ENCODE measurements at regions not wholly inside any gene's neighbourhood (a gene's known extent, or its start where the extent isn't known, plus 50 kb on each side); places are given as distances from the start of the nearest gene placed in this dataset.
"Not testable (repeated sequence)": the region's sequence is repeated elsewhere in the genome, so short reads cannot be mapped to it uniquely, and the experiment has no call there.

DNA sequence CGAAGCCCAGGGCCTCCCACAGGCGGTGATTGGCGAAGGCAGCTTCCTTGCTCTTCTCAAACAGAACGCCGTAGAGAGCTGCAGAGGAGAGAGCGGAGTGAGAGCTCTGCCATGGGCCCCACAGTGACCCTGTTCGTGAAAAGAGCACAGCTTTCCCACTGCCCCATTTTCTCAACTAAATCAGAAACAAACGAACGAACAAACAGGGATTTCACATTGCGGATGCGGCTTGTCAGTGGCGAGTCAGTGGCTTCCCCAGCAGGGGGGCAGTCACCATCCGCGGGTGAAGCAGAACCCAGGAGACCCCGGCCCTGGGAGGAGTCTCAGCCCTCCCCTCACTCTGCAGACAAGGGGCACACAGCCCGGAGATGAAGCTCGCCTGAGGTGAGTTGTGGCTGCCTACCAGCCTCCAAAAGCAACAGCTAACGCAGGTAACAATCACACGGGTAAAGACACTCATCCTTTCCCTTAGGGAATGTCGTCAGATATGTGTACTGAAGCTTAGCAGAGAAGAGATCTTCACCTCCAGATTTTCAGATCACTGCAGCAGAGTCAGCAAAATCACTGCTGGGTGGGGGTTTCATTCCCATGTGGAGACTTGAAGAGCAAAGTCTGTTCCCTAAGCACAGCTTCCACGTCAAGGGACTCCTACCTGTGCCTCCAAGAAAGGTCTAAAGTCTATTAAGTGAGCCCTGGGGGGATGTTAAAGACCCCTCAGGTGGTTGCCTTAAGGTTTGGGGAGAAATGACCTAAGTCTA, 51.2 kb upstream of the GPR31 start:
- no peak for DNase-seq

DNA sequence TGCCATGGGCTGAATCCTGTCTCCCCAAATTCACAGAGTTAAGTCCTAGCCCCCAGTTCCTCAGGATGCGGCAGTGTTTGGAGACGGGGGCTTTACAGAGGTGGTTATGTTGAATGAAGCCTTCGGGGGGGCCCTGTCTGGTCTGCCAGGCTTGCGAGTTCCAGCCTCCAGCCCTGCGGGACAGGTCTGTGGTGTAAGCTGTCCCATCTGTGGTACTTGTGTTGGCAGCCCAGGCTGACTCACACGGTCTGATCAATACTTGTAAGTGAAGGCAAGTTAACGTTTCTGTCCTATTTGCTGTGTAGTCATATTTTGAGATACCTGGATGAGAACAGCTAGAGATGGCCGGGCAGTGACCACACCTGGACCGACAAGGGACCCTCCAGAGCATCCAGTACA, 51.8 kb upstream of the GPR31 start:
- DNase-seq = no peak

DNA sequence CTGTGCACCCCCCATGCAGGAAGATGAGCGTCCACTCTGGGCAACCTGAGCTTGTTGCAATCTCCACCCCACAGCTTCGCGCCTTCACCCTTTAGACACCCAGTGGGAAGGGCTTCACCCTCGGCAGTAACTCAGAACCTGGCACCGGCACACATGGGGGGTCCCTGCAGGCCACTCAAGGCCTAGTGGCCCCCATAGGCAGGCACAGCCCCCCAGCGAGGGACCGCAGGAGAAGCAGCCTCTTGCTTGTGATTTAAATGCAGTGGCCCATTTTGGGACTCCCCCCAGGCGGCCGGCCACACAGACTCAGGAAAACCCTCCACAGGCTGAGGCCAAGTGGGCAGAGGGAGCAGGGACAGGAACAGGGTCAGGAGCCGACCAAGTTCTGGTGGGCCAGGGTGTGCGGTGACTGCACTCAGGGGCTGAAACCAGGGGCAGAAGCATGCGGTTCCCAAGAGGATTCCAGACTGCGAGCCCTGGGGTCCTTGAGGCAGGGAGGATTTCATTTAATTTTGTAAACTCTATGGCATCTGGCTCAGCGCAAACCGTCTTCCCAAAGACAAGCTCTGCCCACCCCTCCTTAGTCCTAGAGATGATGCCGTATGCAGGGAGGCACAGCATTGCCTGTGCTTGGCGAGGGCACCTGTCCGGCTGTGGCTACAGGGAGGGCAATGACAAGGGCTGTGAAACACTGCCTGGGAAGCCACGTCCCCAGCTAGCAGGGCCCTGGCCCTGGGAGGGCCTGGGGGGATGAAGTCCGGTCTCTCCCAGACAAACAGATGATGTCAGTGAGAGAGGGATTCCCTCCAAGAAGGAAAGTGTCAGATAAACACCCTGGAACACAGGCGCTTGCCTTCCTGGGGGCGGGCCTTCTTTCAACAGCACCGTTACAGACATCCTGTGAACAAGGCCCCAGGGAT, 52.9 kb upstream of the GPR31 start:
- no peak for DNase-seq

DNA sequence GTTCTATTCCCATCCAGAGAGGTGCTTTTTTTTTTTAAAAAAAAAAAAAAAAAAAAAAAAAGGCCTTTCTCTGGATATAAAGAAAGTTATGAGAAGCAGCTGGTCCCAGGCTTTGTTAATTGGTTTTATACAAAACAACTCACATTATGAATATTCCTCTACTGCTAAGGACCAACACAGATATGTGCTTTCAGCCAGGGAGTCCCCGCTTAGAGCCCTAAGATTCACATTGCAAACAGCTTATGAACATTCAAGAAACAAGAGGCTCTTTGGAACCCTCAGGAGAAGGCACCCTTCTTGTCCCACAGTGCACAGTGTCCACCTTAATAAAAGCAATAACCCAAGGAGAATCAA, 53.5 kb upstream of the GPR31 start:
- DNase-seq = no peak

DNA sequence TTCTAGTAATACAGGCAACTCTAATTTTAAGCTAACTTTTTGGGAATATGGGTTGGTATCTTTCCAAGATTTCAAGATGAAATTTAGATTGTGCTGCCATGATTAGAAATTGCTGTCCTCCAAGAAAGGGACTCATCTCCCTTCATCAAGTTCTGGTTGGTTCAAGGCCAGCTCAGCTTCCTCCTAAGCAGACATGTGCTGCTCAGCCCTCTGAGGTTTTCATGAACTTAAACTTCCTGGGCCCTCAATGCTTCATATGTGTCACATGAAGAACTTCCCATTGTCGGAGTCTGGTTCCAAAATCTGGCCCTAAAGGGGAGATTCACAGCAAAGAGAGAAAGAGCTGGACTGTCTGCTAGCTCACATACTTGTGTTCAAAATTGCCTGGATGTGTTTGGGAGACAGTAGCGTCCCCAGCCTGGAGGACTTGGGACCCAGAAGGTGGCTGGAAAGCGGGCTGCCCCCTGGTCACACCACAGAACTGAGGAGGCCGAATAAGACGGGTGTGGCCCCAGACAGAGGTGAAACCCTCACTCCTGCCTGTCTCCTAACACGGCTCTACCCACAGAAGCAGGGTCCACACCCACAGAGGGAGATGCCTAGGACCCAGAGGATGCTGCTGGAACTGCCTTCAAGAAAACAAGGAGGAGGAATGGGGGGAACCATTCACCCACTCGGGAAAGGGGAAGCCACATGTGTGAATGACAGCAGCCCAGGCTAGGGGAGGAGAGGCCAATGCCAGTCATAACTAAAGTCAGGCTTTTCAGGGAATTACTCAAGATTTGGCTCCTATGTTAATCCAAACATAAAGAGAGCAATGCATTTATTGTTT, 54.3 kb upstream of the GPR31 start:
- DNase-seq = no peak

DNA sequence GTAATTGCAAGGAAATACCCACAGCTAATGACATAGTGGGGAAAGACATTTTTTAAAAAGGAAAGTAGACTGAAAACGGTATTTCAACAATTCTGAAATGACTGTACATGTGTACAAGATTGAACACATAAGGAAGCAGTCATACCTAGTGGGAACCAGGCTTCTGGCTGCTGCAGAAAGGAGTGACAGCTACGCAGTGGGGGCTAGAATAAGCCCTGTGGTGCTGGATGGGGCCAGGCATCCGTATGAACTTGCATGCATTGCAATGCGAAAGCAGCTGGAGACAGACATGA, 54.9 kb upstream of the GPR31 start:
- DNase-seq = no peak

DNA sequence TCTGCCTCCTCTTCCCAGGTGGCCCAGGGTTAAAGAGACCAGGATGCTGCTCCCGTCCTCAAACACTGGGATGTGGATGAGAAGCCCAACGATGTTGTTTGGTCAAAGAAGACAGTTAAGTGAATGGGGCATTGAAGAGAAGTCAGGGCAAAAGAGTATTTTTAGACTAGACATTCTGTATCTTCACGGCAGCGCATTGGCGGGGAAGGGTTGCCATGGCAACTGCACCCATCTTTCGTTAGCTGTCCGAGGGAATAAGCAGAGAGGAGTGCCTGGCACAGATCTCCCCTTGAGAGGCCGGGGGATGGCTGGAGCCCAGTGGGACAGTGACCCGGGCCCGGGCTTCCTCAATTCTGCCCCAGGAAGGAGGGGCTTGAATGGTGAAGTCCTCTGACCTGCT, 56.4 kb upstream of the GPR31 start:
- peak; percentile 36 for DNase-seq

DNA sequence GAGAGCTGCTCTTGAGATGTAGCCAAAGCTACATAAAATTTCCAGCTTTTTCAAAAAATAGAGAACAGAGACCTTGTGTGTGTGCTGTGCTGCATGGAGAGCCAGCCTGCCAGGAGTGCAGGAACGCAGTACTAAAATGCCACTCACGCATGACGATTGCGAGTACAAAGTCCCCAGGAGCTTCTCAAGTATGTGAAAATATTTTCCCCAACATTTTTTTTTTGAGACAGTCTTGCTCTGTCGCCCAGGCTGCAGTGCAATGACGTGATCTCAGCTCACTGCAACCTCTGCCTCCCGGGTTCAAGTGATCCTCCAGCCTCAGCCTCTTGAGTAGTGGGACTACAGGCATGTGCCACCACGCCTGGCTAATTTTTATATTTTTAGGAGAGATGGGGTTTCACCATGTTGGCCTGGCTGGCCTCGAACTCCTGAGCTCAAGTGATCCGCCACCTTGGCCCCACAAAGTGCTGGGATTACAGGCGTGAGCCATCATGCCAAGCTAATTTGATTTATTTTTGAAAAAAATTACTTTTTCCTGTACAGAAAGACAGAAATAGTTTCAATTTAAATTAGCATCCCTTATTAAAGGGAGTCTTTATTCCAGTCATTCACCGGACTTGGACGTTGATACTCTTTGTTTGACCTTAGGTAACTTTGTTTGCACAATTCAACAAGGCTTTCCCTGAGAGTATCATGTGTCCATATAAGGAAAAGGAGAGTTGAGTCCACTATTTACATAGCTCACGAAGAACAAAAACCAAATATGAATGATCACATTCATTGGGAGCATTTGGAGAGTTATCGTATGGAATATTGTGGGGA, 57.9 kb upstream of the GPR31 start:
- not testable (repeated sequence) for DNase-seq

DNA sequence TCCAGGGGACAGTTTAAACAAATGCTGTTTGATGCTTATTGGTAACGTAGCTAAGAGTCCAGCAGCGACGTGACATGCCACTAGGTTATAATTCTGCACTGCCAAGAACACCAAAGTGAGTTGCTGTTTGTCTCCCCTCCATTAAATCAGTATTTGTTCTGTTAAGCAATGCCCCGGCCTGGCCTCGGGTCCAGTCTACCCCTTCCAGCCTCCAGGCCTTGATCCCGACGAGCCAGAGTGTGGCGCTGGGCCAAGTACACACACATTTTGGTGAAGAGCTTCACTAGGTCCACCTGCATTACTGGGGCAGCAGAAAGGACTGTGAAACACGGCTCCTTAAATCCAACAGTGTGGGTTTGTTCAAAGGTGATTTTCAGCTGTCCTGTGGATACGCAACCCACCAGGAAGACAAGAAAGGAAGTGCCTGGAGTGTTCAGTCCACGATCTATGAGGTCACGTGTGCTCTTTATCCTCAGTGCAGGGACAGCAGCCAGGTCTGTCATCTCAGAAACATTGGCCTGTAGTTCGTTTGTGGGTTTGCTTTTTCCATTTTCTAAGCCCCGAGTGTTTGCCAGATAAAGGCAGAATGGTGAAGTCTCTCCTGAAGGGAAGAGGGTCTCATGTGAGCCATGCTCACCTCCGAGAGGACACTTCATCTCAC, 58.7 kb upstream of the GPR31 start:
- DNase-seq = not testable (repeated sequence)

DNA sequence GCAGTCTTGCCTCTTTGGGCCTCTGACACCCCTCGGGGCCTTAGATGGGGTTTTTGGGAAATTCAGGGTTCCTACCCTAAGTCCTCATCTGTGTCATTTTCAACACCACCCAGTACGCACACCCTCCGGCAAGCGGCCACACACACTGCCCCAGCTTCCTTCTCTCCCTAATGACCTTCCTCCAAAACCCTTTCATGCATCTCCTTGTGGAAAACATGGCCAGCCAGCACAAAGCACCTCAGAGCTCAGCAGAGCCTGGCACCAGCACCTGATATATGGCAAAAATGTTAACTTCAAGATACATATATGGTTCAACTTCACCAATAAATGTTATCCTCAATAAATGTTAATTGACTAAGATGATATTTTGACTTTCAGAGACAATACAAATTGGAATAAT, 59.3 kb upstream of the GPR31 start:
- DNase-seq = not testable (repeated sequence)

DNA sequence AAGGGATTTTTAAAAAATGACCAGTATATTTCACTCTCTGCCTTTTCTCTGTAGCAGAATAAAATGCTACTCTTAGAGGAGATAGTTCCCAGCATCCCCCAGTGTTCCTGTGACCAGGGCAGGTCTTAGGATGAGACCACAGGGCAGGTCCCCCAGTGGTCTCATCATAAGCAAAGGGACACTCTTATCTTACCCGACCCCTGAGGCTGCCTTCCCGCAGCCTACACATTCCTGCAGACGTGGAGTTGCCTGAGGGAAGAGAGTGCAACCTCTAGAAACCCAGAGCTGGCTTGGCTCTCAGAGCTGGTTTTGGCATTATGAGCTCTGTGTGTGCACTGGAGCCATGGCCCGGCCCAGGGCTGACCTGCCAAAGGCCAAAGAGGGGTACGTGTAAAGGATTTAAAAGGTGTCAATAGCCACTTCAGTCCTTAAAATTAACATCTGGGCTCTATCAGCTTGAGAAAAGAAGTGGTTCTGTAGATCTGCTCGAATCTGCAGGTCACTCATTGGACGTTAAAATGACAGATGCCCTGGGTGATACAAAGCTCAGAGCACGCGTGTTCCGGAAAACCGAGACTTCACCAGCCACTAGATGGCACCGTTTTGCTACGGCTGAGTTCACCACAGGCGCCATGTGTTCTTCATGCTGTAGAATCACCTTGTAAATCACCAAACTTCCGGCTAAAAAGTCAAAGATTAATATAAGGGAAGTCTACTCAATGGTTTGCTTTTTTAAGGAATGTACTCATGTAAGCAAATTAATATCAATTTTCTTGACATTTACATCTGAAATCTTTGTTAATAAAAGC, 60.4 kb upstream of the GPR31 start:
- DNase-seq = not testable (repeated sequence)

DNA sequence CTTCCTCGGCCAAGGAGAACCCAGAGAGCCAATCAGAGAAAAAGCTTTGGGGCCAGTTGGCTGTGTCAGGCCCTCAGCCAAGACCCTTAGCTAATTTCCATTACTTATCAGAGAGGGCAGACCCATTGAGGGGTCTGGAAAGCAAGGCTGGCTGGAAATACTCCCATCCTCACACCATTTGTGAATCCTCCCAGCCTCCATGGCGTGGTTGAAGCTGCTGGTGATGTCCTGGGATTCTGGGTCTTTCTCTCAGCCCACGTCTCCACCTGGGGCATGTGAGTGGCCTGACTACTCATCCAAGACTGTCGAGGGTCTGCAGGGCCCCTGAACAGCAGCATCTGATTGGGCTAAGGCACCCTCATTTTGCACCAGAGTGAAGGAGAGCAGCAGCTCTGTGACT, 61.3 kb upstream of the GPR31 start:
- not testable (repeated sequence) for DNase-seq

DNA sequence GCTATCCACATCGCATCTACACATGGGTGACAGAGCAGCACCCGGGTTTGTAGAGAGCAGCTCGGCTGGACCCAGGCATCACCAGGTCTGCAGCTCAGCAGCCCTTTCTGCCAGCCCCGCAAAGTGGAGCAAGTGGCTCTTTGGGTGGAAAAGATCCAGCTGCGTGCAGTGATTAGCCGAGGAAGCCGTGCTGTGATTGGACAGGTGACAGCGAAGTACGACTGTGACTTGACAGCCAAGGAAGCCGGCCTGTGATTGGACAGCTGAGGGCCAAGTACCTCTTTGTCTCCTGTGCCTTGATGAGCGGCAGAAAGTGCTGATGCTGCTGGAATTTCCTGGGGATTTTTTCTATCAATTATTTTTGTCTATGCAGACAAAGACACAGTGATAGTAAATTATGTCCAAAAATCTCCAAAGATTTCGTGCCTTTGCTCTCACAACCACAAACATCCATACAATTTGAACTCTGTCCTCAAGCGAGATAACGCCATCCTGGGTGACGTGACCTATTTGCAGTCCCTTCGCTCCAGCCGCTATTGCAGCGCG, 62.3 kb upstream of the GPR31 start:
- DNase-seq = peak; percentile 10

DNA sequence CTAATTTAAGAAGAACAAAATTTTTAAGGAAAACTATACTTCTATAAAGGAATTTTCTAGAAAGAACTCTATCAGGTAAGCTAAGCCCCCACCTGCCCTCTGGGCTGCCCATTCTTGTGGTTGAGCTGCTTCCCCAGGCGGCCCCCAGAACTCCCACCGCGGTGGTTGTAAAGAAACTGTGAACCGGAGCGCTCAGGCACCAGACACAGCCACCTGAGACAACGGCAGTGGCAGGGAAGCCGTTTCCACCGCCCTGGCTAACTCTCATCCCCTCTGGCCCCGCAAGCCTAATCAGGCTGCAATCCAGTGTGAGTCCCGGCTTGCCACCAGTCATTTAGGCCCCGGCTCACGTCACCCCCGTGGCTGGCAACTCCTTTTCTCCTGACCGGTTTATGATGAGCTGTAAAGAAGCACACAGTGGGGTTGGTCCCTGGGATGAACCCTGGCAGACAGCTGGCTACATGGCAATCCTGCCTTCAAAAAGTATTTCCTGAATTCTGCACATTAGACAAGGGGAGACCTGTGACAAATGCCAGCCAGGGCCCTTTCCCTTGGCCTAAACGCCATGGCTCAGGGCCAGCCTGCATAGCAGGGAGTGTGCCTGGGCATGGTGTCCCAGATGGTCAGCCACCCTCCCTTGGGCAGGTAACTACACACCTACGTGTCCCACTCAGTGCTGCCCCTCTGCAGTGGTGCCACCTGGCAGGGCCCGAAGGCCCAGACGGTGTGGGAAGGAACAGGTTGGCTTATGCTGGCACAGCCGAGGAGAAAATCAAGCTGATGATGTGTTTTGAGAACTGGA, 63.8 kb upstream of the GPR31 start:
- no peak for DNase-seq

DNA sequence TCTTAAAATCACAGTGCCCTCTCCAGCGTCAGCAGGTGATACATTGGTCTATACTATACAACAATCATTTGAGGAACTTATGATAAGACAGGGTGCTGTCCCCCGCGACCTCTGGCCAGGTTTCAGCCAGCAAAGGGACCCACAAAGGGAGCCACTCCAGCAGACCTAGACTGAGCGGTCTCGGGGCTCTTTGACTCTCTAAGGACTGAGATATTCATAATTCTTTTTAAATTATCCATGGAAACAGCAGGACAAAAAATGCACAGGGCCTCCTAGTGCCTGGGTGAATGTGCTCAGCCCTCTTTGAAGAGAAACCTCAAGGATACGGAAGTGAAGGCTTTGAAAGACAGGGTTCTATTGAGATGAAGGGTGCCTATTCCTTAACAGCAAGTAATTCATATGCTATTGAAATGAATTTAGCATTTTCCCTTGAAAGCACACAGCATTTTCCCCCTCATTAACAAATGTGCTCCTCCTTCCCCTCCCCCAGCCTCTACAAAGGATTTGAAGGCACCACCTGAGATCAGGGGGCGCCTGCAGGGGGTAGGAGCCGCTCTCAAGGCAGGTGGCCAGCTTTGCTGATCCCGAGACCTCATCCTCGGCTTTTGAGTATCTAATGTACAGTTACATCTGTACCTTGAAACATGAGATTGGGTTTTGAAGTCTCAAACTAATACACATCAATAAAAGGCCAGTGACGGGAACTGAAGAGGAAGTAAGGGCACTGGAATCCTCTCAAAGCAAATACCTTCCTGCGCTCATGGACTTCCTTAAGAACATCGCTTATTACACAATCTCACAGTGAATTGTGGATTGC, 65.3 kb upstream of the UNC93A start:
- not testable (repeated sequence) for DNase-seq

DNA sequence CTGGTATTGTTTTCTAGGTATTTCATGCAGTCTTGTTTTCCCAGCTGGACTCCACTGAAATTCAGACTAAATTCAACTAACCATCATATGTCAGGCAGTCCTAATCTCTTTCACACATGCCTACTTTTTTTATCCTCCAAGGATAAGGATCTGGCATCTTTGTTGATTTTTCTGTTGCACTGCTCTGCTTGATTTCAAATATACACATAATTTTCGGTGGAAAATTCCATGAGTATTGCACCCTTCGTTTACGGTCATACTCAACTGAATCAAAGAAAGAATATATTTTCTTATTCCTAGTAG, 64.8 kb upstream of the UNC93A start:
- no peak for DNase-seq

DNA sequence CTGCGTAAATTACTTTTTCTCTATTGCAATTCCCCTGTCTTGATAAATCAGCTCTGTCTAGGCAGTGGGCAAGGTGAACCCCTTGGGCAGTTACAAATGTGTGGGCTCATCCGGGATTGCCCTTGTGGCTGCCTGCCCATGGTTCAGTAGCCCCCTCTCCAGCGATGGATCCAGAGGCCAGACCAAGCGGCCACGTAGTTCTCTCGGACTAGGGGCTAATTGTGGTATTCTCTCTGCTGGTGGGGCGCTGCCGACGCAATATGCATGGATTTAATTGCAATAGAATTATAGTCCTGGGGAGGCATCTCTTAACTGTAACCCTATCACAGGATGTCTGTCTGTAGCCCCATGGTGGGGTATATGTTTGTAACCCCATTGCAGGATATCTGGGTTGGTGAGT, 64.3 kb upstream of the UNC93A start:
- DNase-seq = no peak

DNA sequence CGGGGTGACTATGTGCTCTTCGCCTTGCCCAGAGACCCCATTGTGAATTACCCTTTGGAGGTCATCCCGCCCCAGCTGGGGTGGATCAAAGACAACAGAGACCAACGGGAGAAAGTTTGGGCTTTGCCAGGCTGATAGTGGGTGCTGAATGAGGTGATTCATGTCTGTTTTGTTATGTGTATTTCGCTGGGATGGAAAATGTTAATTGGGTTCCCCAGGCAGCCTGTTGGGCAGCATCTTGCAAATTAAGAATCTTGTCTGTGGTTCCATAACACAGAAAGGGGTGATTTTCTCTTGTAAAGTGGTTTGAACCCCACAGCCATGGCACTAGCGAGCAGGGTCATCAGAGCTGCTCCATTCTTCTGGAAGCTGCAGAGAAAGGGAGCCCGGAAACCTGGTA, 63.1 kb upstream of the UNC93A start:
- no peak for DNase-seq

DNA sequence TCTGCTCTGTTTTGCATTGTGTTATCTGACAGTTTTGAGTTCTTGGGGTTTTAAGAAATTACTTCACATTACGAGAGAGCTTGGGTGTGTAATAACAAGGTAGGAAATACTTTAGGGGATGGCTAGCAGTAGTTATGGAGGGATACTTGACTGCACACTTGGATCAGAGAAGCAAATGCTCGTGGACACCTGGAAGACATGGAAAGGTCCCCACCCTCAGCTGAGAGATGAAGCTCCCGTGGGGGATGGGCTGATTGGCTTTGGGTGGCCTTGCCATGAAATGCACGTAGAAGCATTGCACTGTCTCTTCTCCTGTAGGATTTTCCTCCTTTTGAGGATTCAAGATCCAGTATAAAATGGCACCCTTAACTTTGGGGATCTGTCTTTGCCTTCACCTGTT, 61.5 kb upstream of the UNC93A start:
- no peak for DNase-seq
